Activated CD4-positive, alpha-beta T cell treated with anti-CD3 and anti-CD28 coated beads, Interleukin-2, amount 10 ng/mL, durations not matched to agents 24 days and 14 days (primary cell): ENCODE measurements at regions not wholly inside any gene's neighbourhood (a gene's known extent, or its start where the extent isn't known, plus 50 kb on each side); places are given as distances from the start of the nearest gene placed in this dataset.
"Not testable (repeated sequence)": the region's sequence is repeated elsewhere in the genome, so short reads cannot be mapped to it uniquely, and the experiment has no call there.

Experiments used
- DNase-seq: peaks from one replicate; pipeline ENCODE4 v3.0.0; 2022
- H3K27ac Mint-ChIP-seq: one replicate; pipeline ENCODE4 v1.8.0; 2022; ENCODE audit warnings: mild to moderate bottlenecking, mixed read lengths
- H3K27me3 Mint-ChIP-seq: one replicate; pipeline ENCODE4 v1.8.0; 2022; ENCODE audit warnings: mixed read lengths
- H3K36me3 Mint-ChIP-seq: one replicate; pipeline ENCODE4 v1.8.0; 2022; ENCODE audit warnings: low read depth, mild to moderate bottlenecking, mixed read lengths
- H3K4me1 Mint-ChIP-seq: one replicate; pipeline ENCODE4 v1.8.0; 2021; ENCODE audit warnings: mixed read lengths
- H3K4me3 Mint-ChIP-seq: one replicate; pipeline ENCODE4 v1.8.0; 2022; ENCODE audit warnings: mild to moderate bottlenecking, moderate library complexity, mixed read lengths
- H3K9me3 Mint-ChIP-seq: one replicate; pipeline ENCODE4 v1.8.0; 2021; ENCODE audit warnings: mixed read lengths
- intact Hi-C: fragments of 100-400 bp; cut with micrococcal nuclease; formaldehyde crosslinking; loops from one replicate; pipeline ENCODE4 v1.15.1; 2023

DNA sequence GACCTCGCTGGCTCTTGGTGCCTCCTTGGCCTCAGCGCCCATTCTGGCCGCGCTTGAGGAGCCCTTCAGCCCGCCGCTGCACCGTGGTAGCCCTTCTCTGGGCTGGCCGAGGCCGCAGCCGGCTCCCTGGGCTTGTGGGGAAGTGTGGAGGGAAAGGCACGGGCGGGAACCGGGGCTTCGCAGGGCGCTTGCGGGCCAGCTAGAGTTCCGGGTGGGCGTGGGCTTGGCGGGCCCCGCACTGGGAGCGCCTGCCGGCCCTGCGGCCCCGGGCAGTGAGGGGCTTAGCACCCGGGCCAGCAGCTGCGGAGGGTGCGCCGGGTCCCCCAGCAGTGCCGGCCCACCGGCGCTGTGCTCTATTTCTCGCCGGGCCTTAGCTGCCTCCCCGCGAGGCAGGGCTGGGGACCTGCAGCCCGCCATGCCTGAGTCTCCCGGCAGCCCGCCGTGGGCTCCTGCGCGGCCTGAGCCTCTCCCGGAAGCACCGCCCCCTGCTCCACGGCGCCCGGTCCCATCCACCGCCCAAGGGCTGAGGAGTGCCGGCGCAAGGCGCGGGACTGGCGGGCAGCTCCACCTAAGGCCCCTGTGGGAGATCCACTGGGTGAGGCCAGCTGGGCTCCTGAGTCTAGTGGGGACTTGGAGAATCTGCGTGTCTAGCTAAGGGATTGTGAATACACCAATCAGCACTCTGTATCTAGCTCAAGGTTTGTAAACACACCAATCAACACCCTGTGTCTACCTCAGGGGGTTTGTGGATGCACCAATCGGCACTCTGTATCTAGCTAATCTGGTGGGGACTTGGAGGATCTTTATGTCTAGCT, 141.1 kb downstream of the SLCO4C1 start:
- H3K4me3 Mint-ChIP-seq, result peak overlapping the region; percentile 52
- H3K9me3 Mint-ChIP-seq, H3K27ac Mint-ChIP-seq, intact Hi-C loops, H3K36me3 Mint-ChIP-seq, H3K4me1 Mint-ChIP-seq, H3K27me3 Mint-ChIP-seq: not testable (repeated sequence)
- peak; percentile 45 for DNase-seq

DNA sequence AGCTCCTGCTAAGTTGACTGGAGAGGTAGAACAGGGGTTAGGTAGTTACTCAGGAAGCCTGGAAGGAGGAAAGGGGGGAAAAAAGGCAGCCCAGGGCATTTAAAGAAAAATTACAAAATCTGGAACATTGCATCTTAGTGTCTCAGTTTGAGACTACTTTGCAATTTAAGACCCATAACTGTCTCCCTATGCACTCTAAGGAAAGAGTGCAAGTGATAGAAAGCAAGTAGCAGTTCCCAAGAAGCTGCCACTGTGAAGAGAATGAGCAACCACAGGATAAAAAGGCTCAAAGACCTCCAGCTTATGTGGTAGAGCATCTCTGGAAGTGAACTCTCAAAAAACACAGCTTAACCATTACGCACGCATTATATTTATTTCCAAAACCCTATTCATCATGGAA, 141.8 kb downstream of the SLCO4C1 start:
- peak overlapping the region; percentile 52 for H3K4me3 Mint-ChIP-seq
- no peaks in the 10 kb centered on the region for H3K4me1 Mint-ChIP-seq
- no peaks in the 10 kb centered on the region for H3K36me3 Mint-ChIP-seq
- no peak overlapping the region for H3K27ac Mint-ChIP-seq
- no peaks in the 10 kb centered on the region for H3K27me3 Mint-ChIP-seq
- no peaks in the 10 kb centered on the region for H3K9me3 Mint-ChIP-seq
- no peak for DNase-seq
- intact Hi-C loops, result no loop called here

- no peaks in the 10 kb centered on the region for H3K36me3 Mint-ChIP-seq
- no peak overlapping the region for H3K27ac Mint-ChIP-seq
- H3K4me3 Mint-ChIP-seq, result no peak overlapping the region
- intact Hi-C loops, result no loop called here
- H3K9me3 Mint-ChIP-seq, result no peaks in the 10 kb centered on the region
- no peaks in the 10 kb centered on the region for H3K27me3 Mint-ChIP-seq
- peak; percentile 56 for DNase-seq
- H3K4me1 Mint-ChIP-seq, result no peaks in the 10 kb centered on the region
Observed at GRCh38 chr5:102153003-102153759, 142.9 kb downstream of the SLCO4C1 start.

DNA sequence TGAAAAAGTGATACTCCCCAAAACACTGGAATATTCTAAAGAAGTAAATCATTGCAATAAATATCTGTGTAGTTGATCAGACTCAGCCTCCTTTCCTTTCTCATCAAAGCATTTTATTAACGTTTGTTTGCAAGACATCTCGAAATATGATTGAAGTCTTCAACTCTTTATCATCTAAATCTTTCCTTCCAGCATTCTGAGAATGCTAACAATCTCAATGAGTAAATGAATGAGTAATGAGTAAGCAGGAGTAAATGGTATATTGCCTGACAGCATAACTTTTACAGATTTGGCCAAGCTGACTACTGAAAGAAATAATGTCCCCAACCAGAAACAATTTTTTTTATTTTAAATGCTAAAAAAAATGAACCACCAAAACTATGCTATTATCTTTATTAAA, 157.1 kb downstream of the SLCO4C1 start:
- no peaks in the 10 kb centered on the region for H3K27me3 Mint-ChIP-seq
- no peaks in the 10 kb centered on the region for H3K9me3 Mint-ChIP-seq
- DNase-seq, result no peak

GRCh38 chr5:102138243-102138653, 157.8 kb downstream of the SLCO4C1 start:
- H3K27ac Mint-ChIP-seq, result no peak overlapping the region
- H3K4me3 Mint-ChIP-seq, result no peak overlapping the region
- intact Hi-C loops, result no loop called here
- H3K27me3 Mint-ChIP-seq, result no peaks in the 10 kb centered on the region
- no peak for DNase-seq
- no peaks in the 10 kb centered on the region for H3K4me1 Mint-ChIP-seq
- no peaks in the 10 kb centered on the region for H3K9me3 Mint-ChIP-seq
- no peaks in the 10 kb centered on the region for H3K36me3 Mint-ChIP-seq

More for the DNA sequence above, 157.1 kb downstream of the SLCO4C1 start:
- Mint-ChIP-seq H3K4me3 (no peak overlapping the region), H3K36me3 (no peaks in the 10 kb centered on the region), H3K4me1 (no peaks in the 10 kb centered on the region), H3K27ac (no peak overlapping the region)
- intact Hi-C loops, result no loop called here

- no peak for DNase-seq
- H3K27me3 Mint-ChIP-seq, result no peaks in the 10 kb centered on the region
- H3K9me3 Mint-ChIP-seq, result no peaks in the 10 kb centered on the region
- intact Hi-C loops, result no loop called here
- no peaks in the 10 kb centered on the region for H3K4me1 Mint-ChIP-seq
- H3K36me3 Mint-ChIP-seq, result no peaks in the 10 kb centered on the region
- H3K27ac Mint-ChIP-seq, result no peak overlapping the region
- no peak overlapping the region for H3K4me3 Mint-ChIP-seq
Observed at GRCh38 chr5:102130890-102131289, 165.2 kb downstream of the SLCO4C1 start.

DNA sequence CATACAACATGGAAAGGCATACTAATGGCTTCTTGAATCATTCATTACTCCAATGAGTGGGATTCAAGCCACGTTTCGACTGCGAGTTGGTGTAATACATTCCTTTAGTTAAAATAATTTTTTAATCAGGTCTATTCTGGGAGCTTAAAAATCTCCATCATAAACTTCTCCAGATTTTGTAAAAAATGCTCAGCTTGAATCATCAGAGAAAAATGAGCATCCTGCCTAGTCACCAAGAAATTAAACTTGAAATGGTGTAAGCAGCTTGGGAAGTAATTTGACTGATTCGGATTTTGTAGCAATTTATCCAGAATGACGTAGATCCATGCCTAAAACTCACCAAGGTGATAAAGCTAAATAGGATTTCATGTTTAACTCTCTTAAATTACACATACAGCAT, 165.7 kb downstream of the SLCO4C1 start:
- Mint-ChIP-seq H3K27ac (no peak overlapping the region), H3K4me3 (no peak overlapping the region), H3K4me1 (no peaks in the 10 kb centered on the region), H3K9me3 (no peaks in the 10 kb centered on the region), H3K36me3 (no peaks in the 10 kb centered on the region), H3K27me3 (no peaks in the 10 kb centered on the region)
- intact Hi-C loops, result no loop called here
- DNase-seq, result no peak

DNA sequence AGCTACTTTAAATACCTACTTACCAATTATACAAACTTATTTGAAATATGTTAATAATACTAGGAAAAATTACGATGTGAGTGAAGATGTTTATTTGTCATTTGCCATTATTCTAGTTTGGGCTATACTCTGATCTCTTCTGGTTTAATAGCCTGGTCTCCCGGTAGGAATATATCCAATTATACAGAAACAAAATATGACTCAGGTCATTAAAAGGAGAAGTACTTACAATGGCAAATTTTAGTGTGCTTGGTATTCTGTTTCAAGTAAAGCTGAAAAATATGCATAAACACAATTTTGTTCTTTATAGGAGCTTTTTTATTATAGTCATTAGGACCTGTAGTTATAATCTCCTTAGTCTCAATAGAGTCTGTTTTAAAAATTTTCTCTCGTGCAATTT, 176.8 kb downstream of the SLCO4C1 start:
- Mint-ChIP-seq H3K36me3 (no peaks in the 10 kb centered on the region), H3K4me3 (no peak overlapping the region), H3K9me3 (no peaks in the 10 kb centered on the region), H3K27ac (no peak overlapping the region), H3K27me3 (no peaks in the 10 kb centered on the region), H3K4me1 (no peaks in the 10 kb centered on the region)
- intact Hi-C loops, result no loop called here
- no peak for DNase-seq

DNA sequence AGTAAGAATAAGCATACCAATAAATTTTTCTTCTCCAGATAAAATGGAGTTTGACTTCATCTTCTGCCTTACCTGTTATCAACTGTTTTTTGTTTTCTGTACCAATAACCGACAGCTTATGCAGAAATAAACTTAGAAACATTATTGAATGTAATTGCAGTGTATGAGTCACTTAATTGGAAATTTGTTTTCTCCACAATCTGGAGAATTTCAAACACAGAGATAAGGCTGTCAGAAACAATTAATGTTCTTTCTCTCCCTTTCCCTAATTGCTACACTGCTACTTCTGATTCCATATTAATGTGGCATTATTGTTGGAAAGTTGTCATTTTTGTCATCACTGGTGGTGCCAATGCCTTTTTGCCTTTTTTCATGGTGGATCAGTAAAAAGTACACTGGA, 180.3 kb downstream of the SLCO4C1 start:
- no peaks in the 10 kb centered on the region for H3K27me3 Mint-ChIP-seq
- no peak overlapping the region for H3K27ac Mint-ChIP-seq
- no peak for DNase-seq
- no peaks in the 10 kb centered on the region for H3K36me3 Mint-ChIP-seq
- H3K9me3 Mint-ChIP-seq, result no peaks in the 10 kb centered on the region
- intact Hi-C loops, result no loop called here
- H3K4me1 Mint-ChIP-seq, result no peaks in the 10 kb centered on the region
- H3K4me3 Mint-ChIP-seq, result no peak overlapping the region

GRCh38 chr5:102114525-102115069, 181.5 kb downstream of the SLCO4C1 start:
- H3K27ac Mint-ChIP-seq, result no peak overlapping the region
- H3K4me3 Mint-ChIP-seq, result no peak overlapping the region
- H3K36me3 Mint-ChIP-seq, result no peaks in the 10 kb centered on the region
- DNase-seq, result no peak
- intact Hi-C loops, result no loop called here
- H3K9me3 Mint-ChIP-seq, result no peaks in the 10 kb centered on the region
- no peaks in the 10 kb centered on the region for H3K27me3 Mint-ChIP-seq
- no peaks in the 10 kb centered on the region for H3K4me1 Mint-ChIP-seq

DNA sequence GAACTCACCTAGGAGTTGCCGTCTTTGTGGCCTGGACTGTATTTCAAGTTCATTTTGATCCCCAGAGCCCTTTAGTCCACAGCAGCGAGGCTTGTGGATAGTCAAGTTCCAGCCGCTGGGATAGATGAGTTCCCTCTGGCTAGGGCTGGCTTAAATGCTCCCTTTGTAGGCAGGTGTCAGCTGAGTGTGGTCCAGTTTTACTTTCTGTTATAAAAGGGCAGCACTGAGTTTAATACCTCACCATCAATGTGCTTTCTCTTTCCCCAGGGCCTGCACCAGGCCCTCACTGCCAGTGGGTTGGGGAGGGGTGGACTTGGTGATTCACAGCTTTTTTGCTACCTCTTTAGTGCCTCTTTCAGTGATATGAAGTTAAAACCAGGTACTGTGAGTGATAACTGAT, 188.2 kb downstream of the SLCO4C1 start:
- Mint-ChIP-seq H3K4me1 (no peaks in the 10 kb centered on the region), H3K9me3 (no peaks in the 10 kb centered on the region), H3K27ac (no peak overlapping the region), H3K36me3 (no peaks in the 10 kb centered on the region), H3K27me3 (no peaks in the 10 kb centered on the region), H3K4me3 (no peak overlapping the region)
- no peak for DNase-seq
- intact Hi-C loops, result no loop called here

- no peaks in the 10 kb centered on the region for H3K27me3 Mint-ChIP-seq
- no peaks in the 10 kb centered on the region for H3K36me3 Mint-ChIP-seq
- no peak for DNase-seq
- no peak overlapping the region for H3K4me3 Mint-ChIP-seq
- no peaks in the 10 kb centered on the region for H3K9me3 Mint-ChIP-seq
- H3K4me1 Mint-ChIP-seq, result no peaks in the 10 kb centered on the region
- intact Hi-C loops, result no loop called here
- no peak overlapping the region for H3K27ac Mint-ChIP-seq
Observed at GRCh38 chr5:102106599-102106998, 189.5 kb downstream of the SLCO4C1 start.

- H3K36me3 Mint-ChIP-seq, result no peaks in the 10 kb centered on the region
- H3K27me3 Mint-ChIP-seq, result no peaks in the 10 kb centered on the region
- H3K27ac Mint-ChIP-seq, result no peak overlapping the region
- H3K4me3 Mint-ChIP-seq, result no peak overlapping the region
- H3K9me3 Mint-ChIP-seq, result no peaks in the 10 kb centered on the region
- DNase-seq, result no peak
- H3K4me1 Mint-ChIP-seq, result no peaks in the 10 kb centered on the region
- intact Hi-C loops, result no loop called here
Observed at GRCh38 chr5:102099766-102100331, 196.2 kb downstream of the SLCO4C1 start.

DNA sequence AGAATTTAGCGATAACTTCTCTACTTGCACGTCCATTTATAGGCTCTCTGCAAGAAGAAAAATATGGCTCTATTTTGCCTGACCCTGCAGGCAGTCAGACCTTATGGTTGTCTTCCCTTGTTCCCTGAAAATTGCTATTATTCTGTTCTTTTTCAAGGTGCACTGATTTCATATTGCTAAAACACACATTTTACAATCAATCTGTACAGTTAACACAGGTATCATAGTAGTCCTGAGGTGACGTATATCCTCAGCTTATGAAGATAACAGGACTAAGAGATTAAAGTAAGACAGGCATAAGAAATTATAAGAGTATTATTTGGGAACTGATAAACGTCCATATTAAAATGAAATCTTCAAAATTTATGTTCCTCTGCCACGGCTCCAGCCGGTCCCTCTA, 197.0 kb downstream of the SLCO4C1 start:
- H3K4me1 Mint-ChIP-seq, H3K4me3 Mint-ChIP-seq, intact Hi-C loops, H3K36me3 Mint-ChIP-seq, H3K27ac Mint-ChIP-seq, H3K9me3 Mint-ChIP-seq, H3K27me3 Mint-ChIP-seq, DNase-seq: not testable (repeated sequence)
